ENCODE measurements at regions not wholly inside any gene's neighbourhood (a gene's known extent, or its start where the extent isn't known, plus 50 kb on each side); places are given as distances from the start of the nearest gene placed in this dataset.

- DNase-seq (ENCODE audit: low read depth): no peak
Measured at GRCh38 chr7:94236960-94237359, 157.7 kb upstream of the COL1A2 start.

GRCh38 chr7:94237417-94237816 is 157.3 kb upstream of the COL1A2 start:
- DNase-seq (ENCODE audit: low read depth): no peak

GRCh38 chr7:94239661-94240234 is 154.9 kb upstream of the COL1A2 start:
- DNase-seq (ENCODE audit: low read depth): no peak

- DNase-seq (ENCODE audit: low read depth): no peak
Measured at GRCh38 chr7:94240902-94241301, 153.8 kb upstream of the COL1A2 start.

- DNase-seq (ENCODE audit: low read depth): no peak
Measured at GRCh38 chr7:94241402-94241925, 153.2 kb upstream of the COL1A2 start.

- no peak for DNase-seq (ENCODE audit: low read depth)
Measured at GRCh38 chr7:94243066-94243711, 151.5 kb upstream of the COL1A2 start.

GRCh38 chr7:94244760-94245159 is 149.9 kb upstream of the COL1A2 start:
- DNase-seq (ENCODE audit: low read depth): no peak

- DNase-seq (ENCODE audit: low read depth): no peak
Measured at GRCh38 chr7:94245500-94245899, 149.2 kb upstream of the COL1A2 start.

GRCh38 chr7:94247970-94248369 is 146.7 kb upstream of the COL1A2 start:
- DNase-seq (ENCODE audit: low read depth): no peak

GRCh38 chr7:94249631-94250030 is 145.1 kb upstream of the COL1A2 start:
- DNase-seq (ENCODE audit: low read depth): no peak

GRCh38 chr7:94250124-94250523 is 144.6 kb upstream of the COL1A2 start:
- no peak for DNase-seq (ENCODE audit: low read depth)

GRCh38 chr7:94250987-94251386 is 143.7 kb upstream of the COL1A2 start:
- DNase-seq (ENCODE audit: low read depth): no peak

GRCh38 chr7:94252124-94252523 is 142.6 kb upstream of the COL1A2 start:
- DNase-seq (ENCODE audit: low read depth): no peak

- no peak for DNase-seq (ENCODE audit: low read depth)
Measured at GRCh38 chr7:94252971-94253370, 141.7 kb upstream of the COL1A2 start.

- DNase-seq (ENCODE audit: low read depth): no peak
Measured at GRCh38 chr7:94253686-94254085, 141.0 kb upstream of the COL1A2 start.

GRCh38 chr7:94258418-94259300 is 136.0 kb upstream of the COL1A2 start:
- no peak for DNase-seq (ENCODE audit: low read depth)

- no peak for DNase-seq (ENCODE audit: low read depth)
Measured at GRCh38 chr7:94261067-94261466, 133.6 kb upstream of the COL1A2 start.

- DNase-seq (ENCODE audit: low read depth): no peak
Measured at GRCh38 chr7:94264756-94265155, 129.9 kb upstream of the COL1A2 start.

- DNase-seq (ENCODE audit: low read depth): no peak
Measured at GRCh38 chr7:94265456-94265855, 129.2 kb upstream of the COL1A2 start.

GRCh38 chr7:94266238-94266644 is 128.5 kb upstream of the COL1A2 start:
- DNase-seq (ENCODE audit: low read depth): no peak

GRCh38 chr7:94270772-94271171 is 123.9 kb upstream of the COL1A2 start:
- DNase-seq (ENCODE audit: low read depth): no peak

GRCh38 chr7:94272821-94273583 is 121.7 kb upstream of the COL1A2 start:
- DNase-seq (ENCODE audit: low read depth): no peak
